Left ventricle myocardium inferior (tissue), 1 donor: ENCODE measurements at regions not wholly inside any gene's neighbourhood (a gene's known extent, or its start where the extent isn't known, plus 50 kb on each side); places are given as distances from the start of the nearest gene placed in this dataset.

Experiments
- DNase-seq: peaks from one replicate; pipeline ENCODE4 v3.0.0-alpha.2; 2020
- H3K27ac ChIP-seq: fragments of 200-600 bp; replicated peaks from 2 replicates; pipeline ENCODE4 v1.8.0; 2021
- H3K27me3 ChIP-seq: fragments of 200-600 bp; 2 replicates; pipeline ENCODE4 v1.8.0; 2021; ENCODE audit warnings: low read depth
- H3K36me3 ChIP-seq: fragments of 200-600 bp; 2 replicates; pipeline ENCODE4 v1.8.0; 2021
- H3K4me1 ChIP-seq: fragments of 200-600 bp; 2 replicates; pipeline ENCODE4 v1.8.0; 2021
- H3K4me3 ChIP-seq: fragments of 200-600 bp; 2 replicates; pipeline ENCODE4 v1.8.0; 2021; ENCODE audit warnings: mild to moderate bottlenecking, moderate library complexity
- H3K9me3 ChIP-seq: fragments of 200-600 bp; replicated peaks from 2 replicates; pipeline ENCODE4 v1.8.0; 2021
- intact Hi-C: fragments of 100-400 bp; cut with micrococcal nuclease; formaldehyde crosslinking; loops from one replicate; pipeline ENCODE4 v1.11.0; 2022
- TF ChIP-seq, protein P1 (sequence below): fragments of 200-600 bp; IDR thresholded peaks from 2 replicates; pipeline ENCODE4 v1.8.0; 2021; ENCODE audit warnings: antibody characterized with exemption, mild to moderate bottlenecking, borderline replicate concordance
- donor health status: DM: no; HTN: yes; CAD: no; lungs with severe emphysema.

DNA sequence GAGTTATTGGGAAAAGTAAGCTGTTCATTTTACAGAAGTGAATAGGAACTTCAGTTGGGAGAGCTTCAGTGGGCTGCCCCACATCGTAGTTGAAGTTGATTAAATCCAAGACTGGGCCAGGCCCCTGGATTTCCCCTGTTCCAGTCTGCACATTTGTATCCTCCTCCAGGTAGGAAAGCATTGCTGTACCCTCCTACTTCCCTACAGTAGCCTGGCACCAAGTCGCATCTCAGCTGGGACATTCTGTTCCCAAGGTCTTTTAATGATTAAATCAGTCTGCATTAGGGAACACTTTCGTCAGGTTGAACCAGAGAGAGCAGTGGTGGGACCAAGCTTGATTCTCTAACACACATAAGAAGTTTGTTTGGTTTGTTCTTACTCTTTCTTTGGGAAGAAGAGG lies 165.8 kb upstream of the PPARGC1A start:
- TF ChIP-seq, protein P1, sequence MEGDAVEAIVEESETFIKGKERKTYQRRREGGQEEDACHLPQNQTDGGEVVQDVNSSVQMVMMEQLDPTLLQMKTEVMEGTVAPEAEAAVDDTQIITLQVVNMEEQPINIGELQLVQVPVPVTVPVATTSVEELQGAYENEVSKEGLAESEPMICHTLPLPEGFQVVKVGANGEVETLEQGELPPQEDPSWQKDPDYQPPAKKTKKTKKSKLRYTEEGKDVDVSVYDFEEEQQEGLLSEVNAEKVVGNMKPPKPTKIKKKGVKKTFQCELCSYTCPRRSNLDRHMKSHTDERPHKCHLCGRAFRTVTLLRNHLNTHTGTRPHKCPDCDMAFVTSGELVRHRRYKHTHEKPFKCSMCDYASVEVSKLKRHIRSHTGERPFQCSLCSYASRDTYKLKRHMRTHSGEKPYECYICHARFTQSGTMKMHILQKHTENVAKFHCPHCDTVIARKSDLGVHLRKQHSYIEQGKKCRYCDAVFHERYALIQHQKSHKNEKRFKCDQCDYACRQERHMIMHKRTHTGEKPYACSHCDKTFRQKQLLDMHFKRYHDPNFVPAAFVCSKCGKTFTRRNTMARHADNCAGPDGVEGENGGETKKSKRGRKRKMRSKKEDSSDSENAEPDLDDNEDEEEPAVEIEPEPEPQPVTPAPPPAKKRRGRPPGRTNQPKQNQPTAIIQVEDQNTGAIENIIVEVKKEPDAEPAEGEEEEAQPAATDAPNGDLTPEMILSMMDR, result no peak
- Histone ChIP-seq H3K4me3 (no peak overlapping the region), H3K27ac (no peak overlapping the region), H3K9me3 (no peaks in the 10 kb centered on the region), H3K36me3 (no peaks in the 10 kb centered on the region), H3K27me3 (no peaks in the 10 kb centered on the region), H3K4me1 (no peaks in the 10 kb centered on the region)
- intact Hi-C loops, result no loop called here
- no peak for DNase-seq

DNA sequence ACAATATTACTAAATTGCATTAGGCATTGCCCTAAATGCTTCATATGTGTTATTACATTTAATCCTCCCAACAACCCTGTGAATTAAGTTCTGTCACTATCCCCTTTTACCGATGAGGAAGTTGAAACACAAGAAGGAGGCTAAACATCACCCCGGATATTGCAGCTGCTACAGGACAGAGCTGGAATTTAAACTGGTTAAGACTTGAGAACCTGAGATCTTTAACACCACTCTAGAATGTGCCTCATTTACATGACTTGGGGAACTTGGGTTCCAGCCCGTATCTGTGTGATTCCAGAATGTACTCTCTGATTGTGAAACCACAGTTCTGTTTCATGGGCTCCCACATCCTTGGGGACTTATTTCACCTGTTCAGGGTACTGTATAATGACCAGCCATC lies 165.1 kb upstream of the PPARGC1A start:
- TF ChIP-seq, protein P1, result no peak
- no peak for DNase-seq
- Histone ChIP-seq H3K27ac (no peak overlapping the region), H3K9me3 (no peaks in the 10 kb centered on the region), H3K4me1 (peaks cover under 1% of the 10 kb centered on the region), H3K4me3 (no peak overlapping the region), H3K36me3 (no peaks in the 10 kb centered on the region), H3K27me3 (no peaks in the 10 kb centered on the region)
- intact Hi-C loops, result no loop called here

DNA sequence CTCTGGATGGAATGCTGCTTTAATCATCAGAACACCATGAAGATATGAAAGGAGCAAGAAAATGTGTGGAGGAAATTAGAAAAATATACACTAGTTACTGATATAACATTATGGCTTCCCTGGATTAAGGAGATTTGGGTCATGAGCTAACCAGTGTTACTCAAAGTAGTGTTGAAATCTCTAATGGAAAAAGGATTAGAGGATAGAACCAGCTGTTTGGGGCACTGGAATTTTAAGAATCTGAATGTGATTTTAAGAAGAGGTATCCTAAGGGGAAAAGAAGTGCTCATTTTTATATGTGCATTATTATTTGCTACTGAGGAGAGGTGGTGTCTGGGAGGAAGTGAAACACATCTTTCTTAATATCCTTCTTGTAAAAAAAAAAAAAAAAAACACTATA lies 164.1 kb upstream of the PPARGC1A start:
- no peak for DNase-seq
- TF ChIP-seq, protein P1, result no peak
- no peak overlapping the region for H3K27ac ChIP-seq
- no peaks in the 10 kb centered on the region for H3K36me3 ChIP-seq
- no peaks in the 10 kb centered on the region for H3K9me3 ChIP-seq
- intact Hi-C loops, result no loop called here
- no peaks in the 10 kb centered on the region for H3K27me3 ChIP-seq
- no peak overlapping the region for H3K4me3 ChIP-seq
- peaks cover 5% of the 10 kb centered on the region for H3K4me1 ChIP-seq

DNA sequence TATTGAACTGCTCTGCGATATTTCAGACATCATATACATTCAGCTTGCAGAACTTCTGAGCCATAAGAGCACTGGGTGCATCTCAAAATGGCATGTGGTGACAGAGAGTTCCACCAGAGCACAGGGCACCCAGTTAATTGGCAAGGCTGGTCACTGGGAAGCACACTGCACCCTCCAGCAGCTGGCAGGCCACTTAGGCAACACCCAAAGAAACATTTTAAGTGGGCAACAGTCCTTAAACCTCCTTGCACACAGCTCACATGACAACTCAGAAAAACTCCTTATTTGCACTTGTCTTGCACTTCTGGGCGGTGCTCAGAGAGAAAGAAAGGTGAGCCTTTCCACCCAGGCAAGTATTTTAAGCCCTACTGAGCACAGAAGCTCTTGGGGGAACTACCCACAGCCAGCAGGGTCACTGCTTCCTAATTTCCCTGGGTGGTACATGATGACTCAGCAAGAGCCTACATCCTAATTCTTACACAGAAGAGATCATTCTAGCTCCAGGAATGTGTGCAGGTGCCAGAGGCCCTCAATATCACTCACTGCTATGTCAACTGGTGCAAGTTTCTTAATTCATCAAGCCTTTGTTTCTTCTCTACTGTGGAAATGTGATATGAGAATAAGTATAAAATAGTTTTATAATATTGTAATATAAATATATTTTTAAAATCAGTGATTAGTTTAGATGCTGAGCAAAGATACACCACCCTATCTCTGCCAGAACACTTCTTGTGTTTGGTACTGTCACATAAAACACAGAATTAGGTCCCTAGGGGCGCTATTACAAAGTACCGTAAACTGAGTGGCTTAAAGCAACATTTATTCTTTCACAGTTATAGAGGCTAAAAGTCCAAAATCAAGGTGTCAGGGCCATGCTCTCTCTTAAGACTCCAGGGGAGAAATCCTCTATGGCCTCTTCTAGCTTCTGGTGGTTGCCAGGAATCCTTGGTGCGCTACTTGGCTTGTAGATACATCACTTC lies 155.1 kb upstream of the PPARGC1A start:
- Histone ChIP-seq H3K9me3 (no peaks in the 10 kb centered on the region), H3K27ac (no peak overlapping the region), H3K27me3 (no peaks in the 10 kb centered on the region), H3K36me3 (no peaks in the 10 kb centered on the region), H3K4me3 (no peak overlapping the region), H3K4me1 (peaks cover 5% of the 10 kb centered on the region)
- TF ChIP-seq, protein P1, result no peak
- intact Hi-C loops, result no loop called here
- no peak for DNase-seq

DNA sequence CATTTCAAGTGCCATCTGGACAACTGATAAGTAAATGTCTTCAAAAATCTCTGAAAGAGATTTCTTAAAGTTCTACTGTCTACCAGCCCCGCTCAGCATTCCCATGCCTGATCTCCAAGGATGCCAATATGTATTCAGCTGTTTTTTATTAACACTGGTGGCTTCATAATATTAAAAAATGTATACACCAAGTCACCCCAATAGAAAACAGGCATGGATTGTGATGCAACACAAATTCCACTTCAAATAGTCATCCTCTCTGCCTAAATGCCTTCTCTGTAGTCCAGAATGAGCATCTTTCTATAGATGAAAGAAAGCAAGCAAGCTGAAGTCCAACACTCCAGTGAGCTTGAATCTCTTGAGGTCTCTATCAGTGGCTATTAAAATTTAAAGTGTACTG lies 152.2 kb upstream of the PPARGC1A start:
- Histone ChIP-seq H3K27ac (no peak overlapping the region), H3K9me3 (no peaks in the 10 kb centered on the region), H3K27me3 (no peaks in the 10 kb centered on the region), H3K4me1 (no peaks in the 10 kb centered on the region), H3K4me3 (no peak overlapping the region), H3K36me3 (no peaks in the 10 kb centered on the region)
- TF ChIP-seq, protein P1, result no peak
- DNase-seq, result no peak
- intact Hi-C loops, result no loop called here
